AG04449 (cell line): ENCODE measurements at regions not wholly inside any gene's neighbourhood (a gene's known extent, or its start where the extent isn't known, plus 50 kb on each side); places are given as distances from the start of the nearest gene placed in this dataset.
"Not testable (repeated sequence)": the region's sequence is repeated elsewhere in the genome, so short reads cannot be mapped to it uniquely, and the experiment has no call there.

Source experiments
- CTCF ChIA-PET: fragments of 350-600 bp; formaldehyde crosslinking; extraction: SDS; loops from one replicate; lab custom pipeline; 2021; ENCODE audit warnings: antibody characterized with exemption; lab: Yijun Ruan, JAX
- POLR2A ChIA-PET: fragments of 400-600, 350-600 bp; formaldehyde crosslinking; extraction: SDS; loops from one replicate; lab custom pipeline; 2020; ENCODE audit warnings: antibody characterized with exemption, inconsistent platforms; lab: Yijun Ruan, JAX
- DNase-seq: peaks from one replicate; pipeline ENCODE4 v3.0.0-alpha.2; 2010; ENCODE audit warnings: low read depth, low spot score
- H3K4me3 ChIP-seq: 2 replicates; pipeline ENCODE4 v1.5.1; 2011; ENCODE audit warnings: low read depth, mild to moderate bottlenecking, control low read depth, low read length
- TF ChIP-seq, protein P1 (sequence below): IDR thresholded peaks from one replicate; pipeline ENCODE4 v1.5.1; 2011; ENCODE audit warnings: mild to moderate bottlenecking, moderate library complexity, low read length, control low read depth, inconsistent platforms; ENCODE audit not compliant: insufficient read depth; ENCODE audit errors: missing control alignments

DNA sequence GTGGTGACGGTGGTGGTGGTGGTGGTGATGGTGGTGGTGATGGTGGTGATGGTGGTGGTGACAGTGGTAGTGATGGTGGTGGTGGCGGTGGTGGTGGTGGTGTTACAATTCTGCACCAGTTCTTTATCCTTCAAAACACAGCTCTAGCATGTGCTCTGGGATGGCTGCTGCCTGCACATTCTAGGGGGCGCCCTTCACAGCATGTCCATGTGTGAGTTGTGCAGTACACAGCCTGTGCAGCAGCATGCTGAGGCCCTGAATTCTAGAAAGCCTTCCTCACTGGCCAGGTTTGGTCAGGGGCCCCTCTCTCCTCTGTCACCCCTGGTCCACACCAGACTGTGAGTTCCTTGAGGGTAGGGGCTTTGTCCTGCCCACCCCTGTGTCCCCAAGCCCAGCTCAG is 67.7 kb downstream of the MATN1 start:
- no peak overlapping the region for H3K4me3 ChIP-seq
- no peak for DNase-seq
- CTCF ChIA-PET, result no interaction called here
- TF ChIP-seq, protein P1, sequence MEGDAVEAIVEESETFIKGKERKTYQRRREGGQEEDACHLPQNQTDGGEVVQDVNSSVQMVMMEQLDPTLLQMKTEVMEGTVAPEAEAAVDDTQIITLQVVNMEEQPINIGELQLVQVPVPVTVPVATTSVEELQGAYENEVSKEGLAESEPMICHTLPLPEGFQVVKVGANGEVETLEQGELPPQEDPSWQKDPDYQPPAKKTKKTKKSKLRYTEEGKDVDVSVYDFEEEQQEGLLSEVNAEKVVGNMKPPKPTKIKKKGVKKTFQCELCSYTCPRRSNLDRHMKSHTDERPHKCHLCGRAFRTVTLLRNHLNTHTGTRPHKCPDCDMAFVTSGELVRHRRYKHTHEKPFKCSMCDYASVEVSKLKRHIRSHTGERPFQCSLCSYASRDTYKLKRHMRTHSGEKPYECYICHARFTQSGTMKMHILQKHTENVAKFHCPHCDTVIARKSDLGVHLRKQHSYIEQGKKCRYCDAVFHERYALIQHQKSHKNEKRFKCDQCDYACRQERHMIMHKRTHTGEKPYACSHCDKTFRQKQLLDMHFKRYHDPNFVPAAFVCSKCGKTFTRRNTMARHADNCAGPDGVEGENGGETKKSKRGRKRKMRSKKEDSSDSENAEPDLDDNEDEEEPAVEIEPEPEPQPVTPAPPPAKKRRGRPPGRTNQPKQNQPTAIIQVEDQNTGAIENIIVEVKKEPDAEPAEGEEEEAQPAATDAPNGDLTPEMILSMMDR, result no peak
- POLR2A ChIA-PET, result no interaction called here

DNA sequence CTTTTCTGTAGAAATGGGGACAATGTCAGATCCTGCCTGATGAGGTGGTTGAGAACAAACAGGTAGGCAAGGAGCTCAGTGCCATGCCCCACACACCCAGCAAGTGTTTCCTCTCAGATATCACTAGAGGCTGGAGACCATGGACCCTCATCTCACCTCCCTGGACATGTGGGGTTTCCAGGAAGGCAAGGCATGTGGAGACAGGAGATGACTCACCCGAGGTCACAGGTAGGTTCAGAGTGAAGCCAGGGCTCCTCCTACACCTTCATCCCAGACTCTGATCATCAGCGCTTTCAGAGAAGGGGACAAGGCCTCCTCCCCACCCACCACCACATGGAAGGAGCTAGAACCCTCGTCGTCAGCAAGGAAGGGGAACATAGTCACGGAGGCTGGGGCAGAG is 69.2 kb downstream of the MATN1 start:
- ChIA-PET CTCF (no interaction called here), POLR2A (no interaction called here)
- TF ChIP-seq, protein P1, result no peak
- DNase-seq, result no peak
- no peak overlapping the region for H3K4me3 ChIP-seq

GRCh38 chr1:30652152-30652841 is 71.1 kb downstream of the MATN1 start:
- TF ChIP-seq, protein P1, result no peak
- ChIA-PET POLR2A (interaction anchor here (0.5 kb wide), 1 partner anchor 15 kb away, joined by 5 read pairs; no protein-coding TSS in a partner anchor), CTCF (no interaction called here)
- DNase-seq, result no peak
- H3K4me3 ChIP-seq, result no peak overlapping the region

- H3K4me3 ChIP-seq, POLR2A ChIA-PET, DNase-seq, CTCF ChIA-PET: not testable (repeated sequence)
Observed at GRCh38 chr1:30651395-30651794, 72.0 kb downstream of the MATN1 start.

DNA sequence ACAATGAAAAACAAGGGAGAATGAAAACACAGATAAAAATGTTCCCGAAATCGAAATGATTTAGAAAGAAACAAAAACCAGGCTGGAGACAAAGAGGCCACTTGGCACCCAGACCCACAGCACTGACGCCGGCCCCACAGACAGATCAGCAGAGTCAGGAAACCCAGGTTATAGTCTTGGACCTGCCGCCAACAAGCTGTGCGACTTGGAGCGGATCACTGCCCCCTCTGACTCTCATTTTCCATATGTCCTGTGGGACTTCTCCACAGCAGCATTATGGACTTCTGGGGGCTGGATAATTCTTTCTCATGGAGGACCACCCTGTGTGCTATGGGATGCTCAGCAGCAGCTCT is 72.4 kb downstream of the MATN1 start:
- CTCF ChIA-PET, result no interaction called here
- DNase-seq, result no peak

GRCh38 chr1:30650038-30650967 is 73.1 kb downstream of the MATN1 start:
- ChIA-PET POLR2A (no interaction called here), CTCF (no interaction called here)
- no peak overlapping the region for H3K4me3 ChIP-seq
- TF ChIP-seq, protein P1, result no peak
- no peak for DNase-seq

More for the DNA sequence above, 72.4 kb downstream of the MATN1 start:
- POLR2A ChIA-PET, result no interaction called here
- TF ChIP-seq, protein P1, result no peak
- H3K4me3 ChIP-seq, result no peak overlapping the region
